GM19193 (cell line): ENCODE measurements at regions not wholly inside any gene's neighbourhood (a gene's known extent, or its start where the extent isn't known, plus 50 kb on each side); places are given as distances from the start of the nearest gene placed in this dataset.

Source experiments
- POLR2A ChIP-seq: IDR thresholded peaks from 4 replicates; pipeline ENCODE4 v1.6.1; 2011; ENCODE audit not compliant: insufficient read depth, insufficient read length; ENCODE audit errors: extremely low read depth

DNA sequence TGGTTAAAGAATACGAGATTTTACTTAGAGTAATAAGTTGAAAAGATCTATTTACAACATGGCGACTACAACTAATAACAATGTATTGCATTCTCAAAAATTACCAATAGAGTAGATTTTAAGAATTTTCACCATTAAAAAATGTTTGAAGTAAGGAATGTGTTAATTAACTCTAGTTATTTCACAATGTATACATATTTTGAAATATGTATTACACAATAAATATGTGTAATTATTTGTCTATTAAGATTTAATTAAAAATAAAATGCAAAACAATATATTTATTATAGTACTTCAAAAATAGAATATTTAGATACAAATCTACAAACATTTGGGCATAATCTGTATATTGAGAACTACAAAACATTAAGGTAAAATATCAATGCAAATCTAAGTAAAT is 1326.3 kb upstream of the CDH6 start:
- TF ChIP-seq POLR2A, result no peak

DNA sequence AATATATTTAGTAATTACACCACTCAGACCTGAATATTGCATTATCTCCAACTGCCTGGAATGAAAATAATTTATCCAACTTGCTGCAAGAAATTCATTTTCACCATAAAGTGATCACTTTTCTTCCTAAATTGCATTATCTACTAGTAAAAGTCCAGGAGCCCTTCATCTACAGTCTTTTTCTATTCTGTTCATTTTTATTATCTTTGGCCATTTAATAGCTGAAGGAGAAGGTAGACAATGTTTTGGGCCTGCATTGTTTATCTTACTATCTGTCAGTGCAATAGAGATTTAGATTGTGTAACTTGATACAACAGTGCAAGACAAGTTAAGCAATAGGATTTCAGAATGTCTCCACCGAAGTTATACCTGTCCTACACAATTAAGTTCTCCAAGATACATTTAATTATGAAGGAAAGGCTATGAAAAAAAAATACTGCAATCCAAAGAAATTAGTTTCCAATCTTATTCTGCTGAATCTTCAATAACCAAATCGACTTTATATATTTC is 1339.7 kb upstream of the CDH6 start:
- no peak for TF ChIP-seq POLR2A

DNA sequence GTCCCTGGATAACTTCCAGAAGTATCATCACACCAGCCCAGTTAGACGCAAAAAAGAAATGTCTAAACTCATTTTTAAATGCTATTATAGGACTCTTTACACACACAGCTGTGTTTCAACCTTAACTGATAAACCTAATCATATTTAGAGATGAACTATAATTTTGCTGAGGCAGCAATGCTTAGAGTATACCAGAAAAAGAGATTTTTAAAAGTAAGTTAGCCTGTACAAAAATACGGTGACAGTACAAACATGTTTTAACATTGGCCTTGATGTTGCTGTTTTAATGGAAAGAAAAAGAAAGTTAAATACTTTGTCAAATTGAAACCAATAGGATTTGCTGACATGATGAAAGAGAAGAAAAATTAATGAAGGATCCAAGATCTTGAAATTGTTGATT is 1341.2 kb upstream of the CDH6 start:
- TF ChIP-seq POLR2A, result no peak

DNA sequence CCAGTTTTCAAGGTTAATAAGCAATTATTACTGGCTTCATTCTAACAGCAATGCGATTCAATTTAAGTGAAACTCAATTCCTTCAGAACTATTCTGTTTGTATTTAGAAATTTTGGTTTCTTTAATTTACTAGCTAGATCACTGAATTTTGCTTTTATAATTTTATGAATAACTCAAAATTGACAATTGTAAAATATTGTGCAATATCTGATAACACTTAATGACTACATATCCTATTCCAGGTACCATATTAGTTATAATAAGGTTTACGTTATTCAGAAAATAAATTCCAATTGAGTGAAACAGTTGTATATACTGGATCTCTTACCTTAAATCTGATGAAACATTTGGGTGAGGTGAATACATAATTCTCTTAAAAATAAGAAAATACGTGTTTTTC is 1348.3 kb upstream of the CDH6 start:
- no peak for TF ChIP-seq POLR2A

DNA sequence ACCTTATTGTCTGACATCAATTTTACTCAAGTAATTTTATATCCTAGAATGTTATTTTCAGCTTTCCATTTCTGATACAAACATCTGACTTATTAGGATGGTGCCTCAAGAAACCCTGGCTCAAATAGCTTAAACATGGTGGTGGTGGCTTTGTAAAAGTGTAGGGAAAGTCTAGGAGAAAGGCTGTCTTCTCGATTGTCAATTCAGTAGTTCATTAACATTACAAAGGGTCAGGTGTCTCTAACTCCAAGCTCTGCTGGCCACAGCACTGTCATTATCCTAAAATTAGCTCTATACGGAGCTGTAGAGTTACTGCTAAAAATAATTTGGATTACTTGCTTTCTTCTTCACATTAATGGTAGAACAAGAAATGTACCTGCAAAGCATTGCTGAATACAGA is 1360.1 kb upstream of the CDH6 start:
- no peak for TF ChIP-seq POLR2A

DNA sequence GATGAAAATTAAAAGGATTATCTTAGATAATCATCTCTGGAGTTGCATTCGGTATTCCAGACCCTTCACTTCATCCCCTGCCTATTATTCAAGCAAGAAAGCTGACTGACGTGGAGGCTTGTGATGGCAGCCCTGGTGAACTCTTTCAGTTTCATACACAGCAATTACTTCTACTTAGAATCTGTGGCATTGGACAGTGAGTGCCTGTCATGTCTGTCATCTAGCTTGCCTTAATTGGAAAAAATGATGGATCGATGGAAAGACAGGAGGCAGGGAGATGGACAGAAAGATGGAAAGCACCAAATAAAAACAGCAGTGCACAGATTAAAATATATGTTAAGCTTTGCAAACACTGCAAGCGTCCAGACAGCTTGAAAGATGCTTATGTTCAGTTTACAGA is 1371.0 kb upstream of the CDH6 start:
- no peak for TF ChIP-seq POLR2A

DNA sequence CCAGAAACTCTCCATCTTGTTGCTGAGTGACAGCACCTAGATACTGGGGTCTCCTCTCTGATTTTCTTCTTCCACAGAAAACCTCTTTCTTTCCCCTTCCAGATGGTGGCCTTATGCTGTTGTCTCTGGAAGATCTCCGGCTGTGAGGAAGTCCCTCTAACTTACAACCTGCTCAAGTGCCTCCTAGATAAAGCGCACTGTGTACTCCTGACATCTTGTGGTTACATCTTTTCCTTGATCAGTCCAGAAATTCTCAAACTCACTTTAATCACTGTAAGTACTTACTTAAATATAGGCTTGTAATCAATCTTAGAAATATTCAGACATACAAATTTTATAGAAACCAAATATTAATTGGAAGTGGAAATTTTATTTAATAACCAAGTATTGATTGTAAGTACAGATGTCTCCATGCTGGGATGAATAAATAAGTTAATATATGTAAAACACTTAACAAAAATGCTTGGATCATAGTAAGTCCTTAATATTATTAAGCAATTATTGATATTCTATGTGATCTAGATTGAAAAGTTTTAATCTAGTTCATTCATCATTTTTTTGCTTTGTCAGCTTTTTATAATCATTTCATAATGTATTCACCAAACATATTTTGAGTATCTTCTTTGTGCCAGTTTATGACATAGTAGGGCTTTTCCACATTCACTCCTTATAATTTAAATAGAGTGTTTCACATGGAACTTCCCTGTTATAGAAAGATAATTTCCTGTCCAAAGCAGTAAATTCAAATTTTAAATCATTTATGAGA is 1381.4 kb upstream of the CDH6 start:
- no peak for TF ChIP-seq POLR2A

DNA sequence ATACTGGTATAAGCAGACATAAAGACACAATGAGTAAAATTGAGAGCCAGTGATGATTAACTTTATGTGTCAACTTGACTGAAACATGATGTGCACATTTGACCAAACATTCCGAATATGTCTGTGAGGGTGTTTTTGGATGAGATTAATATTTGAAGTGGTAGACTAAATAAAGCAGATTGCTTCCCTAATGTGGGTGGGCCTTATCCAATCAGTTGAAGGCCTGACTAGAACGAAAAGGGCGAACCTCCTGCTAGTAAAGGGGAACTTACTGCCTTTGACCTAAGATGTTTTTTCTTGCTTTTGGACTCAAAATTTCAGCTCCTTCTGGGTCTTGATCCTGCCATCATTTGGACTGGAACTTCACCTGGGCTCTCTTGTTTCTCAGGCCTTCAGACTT is 1387.7 kb upstream of the CDH6 start:
- no peak for TF ChIP-seq POLR2A

DNA sequence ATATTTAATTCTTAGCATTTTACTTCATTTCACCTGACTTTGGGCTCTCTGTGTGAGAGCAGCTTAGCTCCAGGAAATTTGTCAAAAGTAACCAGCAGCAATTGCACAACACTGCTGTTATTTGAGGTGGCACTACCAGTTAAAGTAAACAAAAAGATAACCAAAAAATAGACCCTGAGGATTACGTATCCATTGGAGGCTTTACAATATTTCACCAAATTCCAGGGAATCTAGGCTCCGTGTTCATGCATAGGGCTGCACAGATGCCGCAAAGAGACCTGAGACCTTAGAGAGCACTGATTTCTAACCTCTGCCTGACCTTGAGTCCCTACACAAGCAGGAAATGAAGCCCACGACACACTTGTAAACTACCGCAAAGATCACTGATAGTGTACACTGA is 1392.7 kb upstream of the CDH6 start:
- no peak for TF ChIP-seq POLR2A

DNA sequence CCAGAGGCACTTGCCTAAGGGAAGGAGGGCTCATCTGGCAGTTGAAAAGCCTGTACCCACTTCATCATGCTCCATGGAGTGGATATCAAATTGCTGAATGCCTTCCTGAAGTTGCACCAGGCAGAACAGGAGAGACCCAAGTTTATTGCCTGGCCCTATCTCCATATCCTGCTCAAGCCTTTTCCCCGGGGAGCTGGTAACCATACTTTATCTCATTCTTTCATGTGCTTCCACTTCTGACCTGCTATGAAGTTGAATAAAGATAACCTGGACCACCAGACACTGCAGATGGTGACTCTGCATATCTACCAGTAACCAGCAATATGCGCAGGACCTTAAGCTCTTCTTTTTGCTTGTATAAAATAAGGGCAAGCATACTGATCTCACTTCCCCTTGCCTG is 1397.5 kb upstream of the CDH6 start:
- no peak for TF ChIP-seq POLR2A

DNA sequence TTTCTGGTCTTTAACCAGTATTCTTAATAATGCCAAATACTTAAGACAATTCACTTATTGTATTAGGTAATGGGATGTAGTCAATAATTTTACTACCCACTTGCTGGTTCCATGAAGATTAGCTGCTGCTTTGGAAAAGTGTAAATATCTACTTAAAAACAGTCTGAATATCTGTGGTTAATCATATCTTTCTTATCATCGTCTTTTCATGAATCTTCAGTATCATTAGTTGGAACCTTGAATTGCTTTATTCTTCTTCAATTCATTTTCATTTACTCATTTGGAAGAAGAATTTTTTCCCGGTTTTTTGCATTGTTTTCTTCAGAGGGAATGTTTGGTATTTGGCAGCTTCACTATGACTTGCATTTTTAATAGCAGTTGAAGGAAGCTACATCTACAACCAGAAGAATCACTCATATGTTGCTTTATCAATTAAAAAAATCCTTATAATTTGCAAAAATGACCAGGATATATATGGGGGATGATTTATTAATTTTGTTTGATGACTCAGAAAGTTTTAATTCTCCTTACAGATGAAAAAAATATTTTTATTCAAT is 1398.3 kb upstream of the CDH6 start:
- TF ChIP-seq POLR2A, result no peak

DNA sequence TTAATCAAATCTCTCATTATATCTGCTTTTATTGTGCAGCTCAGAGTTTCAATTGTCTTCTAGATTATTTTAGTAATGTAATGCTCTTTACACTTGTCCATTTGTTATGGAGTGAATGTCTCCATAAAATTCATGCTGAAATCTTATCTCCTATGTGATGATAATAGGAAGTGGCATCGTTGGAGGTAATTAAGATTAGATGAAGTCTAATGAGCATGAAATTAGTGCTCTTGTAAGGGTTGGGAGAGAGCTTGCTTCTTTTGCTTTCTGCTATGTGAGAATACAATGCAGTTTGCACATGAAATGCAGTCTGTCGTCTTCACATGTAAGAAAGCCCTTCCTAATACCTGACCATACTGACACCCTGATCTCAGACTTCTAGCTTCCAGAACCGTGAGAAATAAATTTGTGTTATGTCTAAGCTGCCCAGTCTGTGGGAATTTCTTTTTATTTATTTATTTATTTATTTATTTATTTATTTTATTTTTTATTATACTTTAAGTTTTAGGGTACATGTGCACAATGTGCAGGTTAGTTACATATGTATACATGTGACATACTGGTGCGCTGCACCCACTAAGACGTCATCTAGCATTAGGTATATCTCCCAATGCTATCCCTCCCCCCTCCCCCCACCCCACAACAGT is 1399.2 kb upstream of the CDH6 start:
- no peak for TF ChIP-seq POLR2A

DNA sequence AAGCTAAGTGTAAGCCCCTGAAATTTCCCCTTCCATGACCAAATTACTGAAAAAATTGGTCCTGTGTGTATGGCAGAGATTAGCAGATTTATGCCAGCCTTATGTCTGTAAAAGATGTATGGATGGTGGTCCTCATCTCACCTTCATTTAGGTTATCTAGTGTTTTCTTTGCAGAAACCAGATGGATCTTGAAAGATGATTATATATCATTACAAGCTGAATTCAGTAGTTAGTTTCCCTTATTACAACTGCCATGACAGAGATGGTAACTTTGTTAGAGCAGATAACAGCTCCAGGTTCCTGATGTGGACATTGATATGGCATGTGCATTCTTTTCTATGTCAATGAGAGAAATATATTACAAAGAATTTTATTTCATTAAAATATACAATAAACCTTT is 1403.2 kb upstream of the CDH6 start:
- TF ChIP-seq POLR2A, result no peak

DNA sequence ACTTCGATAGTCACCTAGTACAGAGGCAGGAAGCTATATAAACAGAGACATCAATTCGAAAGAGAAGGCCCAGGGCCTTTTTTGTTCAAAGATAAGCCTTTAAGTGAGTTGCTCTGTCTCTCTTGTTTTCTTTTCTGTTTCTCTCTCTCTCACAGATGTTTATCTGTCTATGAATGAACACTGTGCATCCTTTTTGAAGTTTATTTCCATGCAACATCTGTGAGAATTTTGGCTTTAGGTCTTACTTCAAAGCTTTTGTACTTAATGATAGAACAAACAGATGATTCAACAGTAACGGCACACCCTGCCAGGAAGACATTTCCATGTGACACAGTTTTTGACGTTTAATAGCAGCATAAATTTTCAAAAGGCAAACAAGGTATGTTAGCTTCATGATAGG is 1413.1 kb upstream of the CDH6 start:
- no peak for TF ChIP-seq POLR2A

DNA sequence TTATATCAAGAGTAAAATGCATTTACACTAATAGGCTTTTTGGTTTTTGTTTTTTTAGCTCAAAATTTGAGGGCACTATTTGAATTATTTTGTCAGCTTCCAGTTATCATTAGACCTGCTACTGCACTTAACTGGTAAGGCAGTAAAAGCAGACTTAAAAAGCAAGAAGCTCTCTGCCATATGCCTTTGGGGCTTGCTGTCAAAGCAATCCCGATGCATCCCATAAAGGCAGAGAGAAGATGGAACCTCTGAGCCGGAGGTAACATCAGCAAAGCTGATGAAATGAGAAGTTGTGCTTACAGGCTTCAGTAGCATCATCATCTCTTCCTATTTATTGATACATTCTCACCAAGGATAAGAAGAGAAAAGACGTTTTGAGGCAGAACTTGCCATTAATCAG is 1414.3 kb upstream of the CDH6 start:
- no peak for TF ChIP-seq POLR2A

DNA sequence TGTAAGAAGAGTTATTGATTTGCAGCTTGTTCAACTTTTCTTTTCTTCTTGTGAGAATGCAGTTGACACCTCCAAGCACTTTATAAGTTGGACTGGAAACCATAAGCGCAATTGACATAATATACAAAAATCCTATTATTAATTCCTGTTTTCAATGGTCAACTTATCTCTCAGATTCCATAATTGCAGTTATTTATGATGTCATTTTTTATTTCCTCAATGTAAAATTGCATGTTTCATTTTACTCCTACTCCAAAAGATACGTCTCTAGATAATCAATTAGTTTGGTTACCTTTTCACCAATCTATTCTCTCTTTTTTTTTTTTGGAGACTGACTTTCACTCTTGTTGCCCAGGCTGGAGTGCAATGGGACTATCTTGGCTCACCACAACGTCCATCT is 1416.1 kb upstream of the CDH6 start:
- TF ChIP-seq POLR2A, result no peak
